CD4-positive, CD25-positive, alpha-beta regulatory T cell (primary cell): ENCODE measurements at regions not wholly inside any gene's neighbourhood (a gene's known extent, or its start where the extent isn't known, plus 50 kb on each side); places are given as distances from the start of the nearest gene placed in this dataset.
A peak's percentile ranks its signal among the peaks of the same experiment; 100 is the strongest.
"Not testable (repeated sequence)": the region's sequence is repeated elsewhere in the genome, so short reads cannot be mapped to it uniquely, and the experiment has no call there.

ENCODE experiments used
- ATAC-seq, 2 donors: fragments of 150-1000 bp; cut with Tn5 transposase; one replicate each; pipeline ENCODE4 v1.10.0; 2021; ENCODE audit warnings: low read depth in 2 of 2, moderate number of reproducible peaks in 2 of 2, moderate library complexity in 1 of 2
- DNase-seq, 3 donors: peaks; one replicate each; pipeline versions ENCODE4 v3.0.0 to v3.0.0-alpha.2; 2012 to 2022; ENCODE audit warnings: mixed read lengths in 1 of 3
- H3K27ac ChIP-seq: one replicate; pipeline ENCODE4 v1.7.0; 2013; ENCODE audit warnings: mild to moderate bottlenecking, low read length; ENCODE audit not compliant: insufficient read depth, poor library complexity, severe bottlenecking
- H3K27me3 ChIP-seq: one replicate; pipeline ENCODE4 v1.7.0; 2013; ENCODE audit warnings: low read length; ENCODE audit not compliant: control insufficient read depth, insufficient read depth
- H3K36me3 ChIP-seq: one replicate; pipeline ENCODE4 v1.7.0; 2013; ENCODE audit warnings: mild to moderate bottlenecking, low read length, moderate library complexity; ENCODE audit not compliant: control insufficient read depth, insufficient read depth
- H3K4me1 ChIP-seq: 2 replicates; pipeline ENCODE4 v1.7.0; 2013; ENCODE audit warnings: mild to moderate bottlenecking, low read length; ENCODE audit not compliant: insufficient read depth, control insufficient read depth, poor library complexity, severe bottlenecking
- H3K4me3 ChIP-seq: one replicate; pipeline ENCODE4 v1.7.0; 2013; ENCODE audit warnings: low read depth, mild to moderate bottlenecking, low read length, moderate library complexity
- H3K9me3 ChIP-seq, 2 experiments: 1 replicate in 1 of 2; 2 replicates in 1 of 2; pipeline ENCODE4 v1.7.0; 2013; ENCODE audit warnings: low read length in 2 of 2, mild to moderate bottlenecking in 1 of 2, moderate library complexity in 1 of 2; ENCODE audit not compliant: control insufficient read depth in 2 of 2
- H3K27ac Mint-ChIP-seq, 3 donors: one replicate each; pipeline ENCODE4 v1.8.0; 2020 to 2022; ENCODE audit warnings: mild to moderate bottlenecking in 3 of 3, mixed read lengths in 3 of 3, moderate library complexity in 2 of 3
- H3K27me3 Mint-ChIP-seq: one replicate; pipeline ENCODE4 v1.8.0; 2022; ENCODE audit warnings: mild to moderate bottlenecking, mixed read lengths
- H3K36me3 Mint-ChIP-seq: one replicate; pipeline ENCODE4 v1.8.0; 2020; ENCODE audit warnings: mixed read lengths
- H3K4me1 Mint-ChIP-seq, 4 donors: one replicate each; pipeline ENCODE4 v1.8.0; 2020 to 2022; ENCODE audit warnings: mixed read lengths in 4 of 4, mild to moderate bottlenecking in 1 of 4
- H3K4me3 Mint-ChIP-seq, 4 donors: one replicate each; pipeline ENCODE4 v1.8.0; 2020 to 2022; ENCODE audit warnings: mild to moderate bottlenecking in 4 of 4, mixed read lengths in 4 of 4, moderate library complexity in 3 of 4
- H3K9me3 Mint-ChIP-seq, 7 donors: one replicate each; pipeline ENCODE4 v1.8.0; 2020 to 2022; ENCODE audit warnings: mixed read lengths in 7 of 7, mild to moderate bottlenecking in 3 of 7, moderate library complexity in 2 of 7

GRCh38 chr21:5071180-5071579, 5450.2 kb upstream of the TPTE start:
- H3K36me3 ChIP-seq, H3K36me3 Mint-ChIP-seq, DNase-seq, H3K4me1 ChIP-seq, H3K9me3 ChIP-seq, H3K4me3 Mint-ChIP-seq, H3K9me3 Mint-ChIP-seq, H3K27me3 ChIP-seq, H3K27me3 Mint-ChIP-seq, H3K4me3 ChIP-seq, H3K27ac ChIP-seq, H3K4me1 Mint-ChIP-seq, H3K27ac Mint-ChIP-seq, ATAC-seq: not testable (repeated sequence)

- H3K9me3 Mint-ChIP-seq, H3K27ac Mint-ChIP-seq, H3K4me1 Mint-ChIP-seq: not testable (repeated sequence)
Measured at GRCh38 chr21:5076854-5077253, 5444.5 kb upstream of the TPTE start.

GRCh38 chr21:5079361-5079760, 5442.0 kb upstream of the TPTE start:
- H3K36me3 ChIP-seq, H3K9me3 Mint-ChIP-seq, H3K4me1 Mint-ChIP-seq, H3K4me3 Mint-ChIP-seq, ATAC-seq, H3K27ac ChIP-seq, H3K4me3 ChIP-seq, H3K27ac Mint-ChIP-seq, DNase-seq, H3K4me1 ChIP-seq, H3K27me3 ChIP-seq, H3K36me3 Mint-ChIP-seq, H3K9me3 ChIP-seq, H3K27me3 Mint-ChIP-seq: not testable (repeated sequence)

More at GRCh38 chr21:5076854-5077253, 5444.5 kb upstream of the TPTE start:
- not testable (repeated sequence) for H3K4me1 ChIP-seq, DNase-seq, ATAC-seq, H3K9me3 ChIP-seq, H3K27me3 ChIP-seq, H3K27ac ChIP-seq, H3K4me3 ChIP-seq, H3K36me3 ChIP-seq, H3K4me3 Mint-ChIP-seq, H3K36me3 Mint-ChIP-seq, H3K27me3 Mint-ChIP-seq

- H3K27me3 ChIP-seq, H3K36me3 Mint-ChIP-seq, H3K36me3 ChIP-seq, ATAC-seq, H3K4me1 ChIP-seq, H3K4me1 Mint-ChIP-seq, H3K4me3 ChIP-seq, H3K27ac ChIP-seq, DNase-seq, H3K9me3 Mint-ChIP-seq, H3K4me3 Mint-ChIP-seq, H3K27me3 Mint-ChIP-seq, H3K9me3 ChIP-seq, H3K27ac Mint-ChIP-seq: not testable (repeated sequence)
Measured at GRCh38 chr21:5080015-5080414, 5441.4 kb upstream of the TPTE start.

- H3K9me3 Mint-ChIP-seq, H3K36me3 ChIP-seq, H3K27me3 Mint-ChIP-seq, DNase-seq, H3K9me3 ChIP-seq, H3K36me3 Mint-ChIP-seq, H3K4me1 Mint-ChIP-seq, H3K27me3 ChIP-seq, H3K4me3 Mint-ChIP-seq, ATAC-seq, H3K27ac ChIP-seq, H3K4me3 ChIP-seq, H3K4me1 ChIP-seq, H3K27ac Mint-ChIP-seq: not testable (repeated sequence)
Measured at GRCh38 chr21:5084246-5084645, 5437.1 kb upstream of the TPTE start.

GRCh38 chr21:5085456-5085855, 5435.9 kb upstream of the TPTE start:
- H3K36me3 Mint-ChIP-seq, H3K27me3 ChIP-seq, H3K27ac Mint-ChIP-seq, DNase-seq, ATAC-seq, H3K9me3 ChIP-seq, H3K27ac ChIP-seq, H3K4me3 ChIP-seq, H3K4me1 Mint-ChIP-seq, H3K4me3 Mint-ChIP-seq, H3K36me3 ChIP-seq, H3K9me3 Mint-ChIP-seq, H3K4me1 ChIP-seq, H3K27me3 Mint-ChIP-seq: not testable (repeated sequence)

- not testable (repeated sequence) for H3K27ac ChIP-seq, H3K4me1 Mint-ChIP-seq, H3K36me3 ChIP-seq, H3K36me3 Mint-ChIP-seq, H3K9me3 Mint-ChIP-seq, H3K4me1 ChIP-seq, DNase-seq, H3K27me3 ChIP-seq, H3K4me3 Mint-ChIP-seq, H3K9me3 ChIP-seq, H3K27ac Mint-ChIP-seq, H3K27me3 Mint-ChIP-seq, H3K4me3 ChIP-seq
- peak; percentile 20 to 38 for ATAC-seq
Measured at GRCh38 chr21:5086416-5086815, 5435.0 kb upstream of the TPTE start.

- not testable (repeated sequence) for DNase-seq, H3K27me3 ChIP-seq, H3K27ac Mint-ChIP-seq, H3K36me3 Mint-ChIP-seq, H3K4me3 ChIP-seq, H3K27ac ChIP-seq, H3K27me3 Mint-ChIP-seq, H3K9me3 ChIP-seq, H3K9me3 Mint-ChIP-seq, H3K4me1 Mint-ChIP-seq, H3K4me3 Mint-ChIP-seq, H3K36me3 ChIP-seq, H3K4me1 ChIP-seq
- peak in 1 of 2 donors; percentile 61 for ATAC-seq
Measured at GRCh38 chr21:5088820-5089219, 5432.6 kb upstream of the TPTE start.
